ENCODE measurements at regions not wholly inside any gene's neighbourhood (a gene's known extent, or its start where the extent isn't known, plus 50 kb on each side); places are given as distances from the start of the nearest gene placed in this dataset.
"Not testable (repeated sequence)": the region's sequence is repeated elsewhere in the genome, so short reads cannot be mapped to it uniquely, and the experiment has no call there.

DNA sequence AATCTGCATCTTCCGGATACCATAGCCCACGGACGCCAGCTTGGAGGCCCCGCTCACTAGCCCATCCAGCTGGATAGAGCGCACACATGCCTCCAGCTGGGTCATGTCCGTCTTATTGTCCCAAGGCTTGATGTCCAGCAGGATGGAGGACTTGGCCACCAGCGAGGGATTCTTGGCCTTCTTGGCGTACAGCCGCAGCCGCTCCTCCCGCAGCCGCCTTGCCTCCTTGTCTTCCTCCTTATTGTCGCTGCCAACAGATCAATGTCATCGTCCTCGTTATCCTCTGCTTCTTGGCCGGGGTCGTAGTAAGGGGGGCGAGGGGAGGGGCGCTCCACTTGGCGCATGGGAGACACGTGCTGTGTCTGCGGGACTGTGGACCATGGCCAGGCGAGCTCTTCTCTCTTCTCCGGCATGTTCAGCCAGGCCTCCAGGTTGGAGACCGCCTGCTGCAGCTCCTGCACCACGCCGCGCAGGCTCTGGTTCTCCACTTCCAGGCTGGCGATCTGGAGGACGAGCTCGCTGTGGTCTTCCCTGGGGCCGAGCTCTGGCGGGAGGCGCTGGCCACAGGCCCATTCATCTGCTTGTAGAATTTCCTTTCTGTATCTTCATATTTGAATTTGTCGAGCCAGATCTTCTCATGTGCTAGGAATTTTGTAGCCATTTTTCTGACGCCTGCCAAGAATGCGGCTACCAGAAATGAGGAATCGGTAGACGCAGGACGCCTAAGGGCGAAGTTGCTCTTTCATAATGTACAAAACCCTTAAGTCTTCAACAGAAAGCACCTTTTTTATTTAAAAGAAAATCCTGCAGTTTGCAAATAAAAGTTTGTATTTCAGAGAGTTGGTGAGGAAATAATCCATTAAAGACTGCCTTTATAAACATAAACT, 60.1 kb upstream of the PTPRK start:
- no peak for DNase-seq

GRCh38 chr6:128575254-128575653, 54.9 kb upstream of the PTPRK start:
- DNase-seq, result not testable (repeated sequence)

DNA sequence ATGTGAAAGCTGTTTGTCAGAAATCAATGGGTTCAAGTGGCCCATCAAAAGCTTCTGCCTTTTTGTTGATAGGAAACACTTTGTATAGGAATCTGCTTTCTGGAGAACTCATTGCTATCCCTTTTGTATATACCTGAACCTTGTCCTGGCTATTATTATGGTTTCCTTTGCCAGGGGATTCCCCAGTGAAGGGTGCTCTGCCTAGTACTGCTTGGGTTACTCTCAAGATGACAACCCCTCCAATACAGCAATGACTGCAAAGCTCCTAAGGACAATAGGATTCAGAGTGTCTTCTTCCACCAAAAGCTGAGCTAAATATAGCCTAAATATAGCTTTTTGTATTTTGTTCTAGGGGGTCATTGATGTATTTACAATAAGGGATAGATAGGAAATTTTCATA, 54.0 kb upstream of the PTPRK start:
- DNase-seq, result no peak

DNA sequence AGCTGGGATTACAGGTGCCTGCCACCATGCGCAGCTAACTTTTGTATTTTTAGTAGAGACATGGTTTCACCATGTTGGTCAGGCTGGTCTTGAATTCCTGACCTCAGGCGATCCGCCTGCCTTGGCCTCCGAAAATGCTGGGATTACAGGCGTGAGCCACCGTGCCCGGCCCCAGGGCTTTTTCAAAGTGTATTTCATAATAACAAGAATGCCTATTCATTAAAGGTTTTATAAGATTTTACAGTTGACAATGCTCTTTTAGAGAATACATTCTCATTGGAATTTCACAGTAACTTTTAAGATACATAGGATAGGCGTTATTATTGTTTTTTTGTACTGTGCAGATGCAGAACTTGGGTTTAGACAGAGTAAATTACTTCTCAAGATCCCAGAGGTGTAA, 52.6 kb upstream of the PTPRK start:
- no peak for DNase-seq

- DNase-seq, result no peak
Observed at GRCh38 chr6:128572294-128572693, 51.9 kb upstream of the PTPRK start.

GRCh38 chr6:128570680-128571063, 50.3 kb upstream of the PTPRK start:
- no peak for DNase-seq

DNA sequence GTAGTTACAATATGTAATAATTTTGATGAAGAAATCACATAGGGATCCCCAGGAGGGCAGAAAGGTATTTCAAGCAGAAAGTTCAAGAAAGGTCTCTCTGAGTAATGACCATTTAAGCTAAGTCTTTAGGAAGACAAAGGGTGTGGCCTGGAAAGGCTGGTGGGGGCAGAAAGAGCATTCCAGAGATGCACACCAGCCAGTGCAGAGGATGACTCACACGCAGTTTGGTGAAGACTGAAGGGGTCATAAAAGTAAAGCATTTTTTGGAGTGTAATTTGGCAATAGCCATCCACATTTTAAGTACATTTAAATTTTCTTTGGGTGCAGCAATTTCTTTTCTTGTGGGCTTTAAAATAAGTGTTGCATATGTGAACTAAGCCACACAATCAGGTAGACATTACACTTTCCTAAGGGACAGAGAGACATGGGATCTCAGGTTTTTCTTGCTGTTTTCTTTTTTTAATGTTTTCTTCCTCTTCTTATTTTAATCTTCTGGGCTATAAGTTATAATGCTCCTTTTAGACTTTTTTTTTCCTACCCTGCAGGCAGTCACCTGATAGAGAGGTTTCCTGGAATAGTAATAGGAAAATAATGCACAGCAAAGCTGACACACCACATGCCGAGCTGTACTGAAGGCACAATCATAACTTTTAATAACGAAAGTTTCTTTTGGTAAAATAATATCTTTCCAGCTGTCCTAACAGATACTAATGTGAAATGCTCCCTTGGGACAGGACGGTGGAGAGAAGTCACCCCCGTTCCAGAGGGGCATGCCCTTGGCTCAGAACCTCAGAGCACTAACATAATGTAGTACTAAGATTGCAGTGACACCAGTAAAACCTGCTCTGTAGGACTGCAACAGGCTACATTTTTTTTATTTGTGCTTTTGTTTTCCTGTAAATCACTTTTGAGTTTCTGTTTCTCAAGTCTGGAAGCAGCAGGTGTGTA, 49.6 kb upstream of the PTPRK start:
- no peak for DNase-seq
